Gastroesophageal sphincter (tissue), 3 donors: ENCODE measurements at regions not wholly inside any gene's neighbourhood (a gene's known extent, or its start where the extent isn't known, plus 50 kb on each side); places are given as distances from the start of the nearest gene placed in this dataset.

Experiments used
- POLR2A ChIP-seq, 2 donors: fragments of 450-650 bp; IDR thresholded peaks; one replicate each; pipeline ENCODE4 v1.6.1; 2017; ENCODE audit warnings: antibody characterized with exemption in 2 of 2, mild to moderate bottlenecking in 2 of 2, moderate library complexity in 1 of 2
- TF ChIP-seq, protein P1 (sequence below), 4 experiments: fragments of 200-600 bp in 2 of 4; fragments of 450-650 bp in 2 of 4; sonication (generic) in 1 of 4; IDR thresholded peaks; one replicate each; pipeline ENCODE4 v1.5.1; 2017 to 2019; ENCODE audit warnings: antibody characterized with exemption in 4 of 4, mild to moderate bottlenecking in 2 of 4, moderate library complexity in 2 of 4

- no peak for TF ChIP-seq POLR2A (IDR thresholded peaks at IDR 0.05)
- TF ChIP-seq, protein P1, sequence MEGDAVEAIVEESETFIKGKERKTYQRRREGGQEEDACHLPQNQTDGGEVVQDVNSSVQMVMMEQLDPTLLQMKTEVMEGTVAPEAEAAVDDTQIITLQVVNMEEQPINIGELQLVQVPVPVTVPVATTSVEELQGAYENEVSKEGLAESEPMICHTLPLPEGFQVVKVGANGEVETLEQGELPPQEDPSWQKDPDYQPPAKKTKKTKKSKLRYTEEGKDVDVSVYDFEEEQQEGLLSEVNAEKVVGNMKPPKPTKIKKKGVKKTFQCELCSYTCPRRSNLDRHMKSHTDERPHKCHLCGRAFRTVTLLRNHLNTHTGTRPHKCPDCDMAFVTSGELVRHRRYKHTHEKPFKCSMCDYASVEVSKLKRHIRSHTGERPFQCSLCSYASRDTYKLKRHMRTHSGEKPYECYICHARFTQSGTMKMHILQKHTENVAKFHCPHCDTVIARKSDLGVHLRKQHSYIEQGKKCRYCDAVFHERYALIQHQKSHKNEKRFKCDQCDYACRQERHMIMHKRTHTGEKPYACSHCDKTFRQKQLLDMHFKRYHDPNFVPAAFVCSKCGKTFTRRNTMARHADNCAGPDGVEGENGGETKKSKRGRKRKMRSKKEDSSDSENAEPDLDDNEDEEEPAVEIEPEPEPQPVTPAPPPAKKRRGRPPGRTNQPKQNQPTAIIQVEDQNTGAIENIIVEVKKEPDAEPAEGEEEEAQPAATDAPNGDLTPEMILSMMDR (IDR thresholded peaks at IDR 0.05): no peak
Observed at GRCh38 chr12:115722181-115722580, 555.3 kb downstream of the MED13L start.
